MM.1S (cell line): ENCODE measurements at regions not wholly inside any gene's neighbourhood (a gene's known extent, or its start where the extent isn't known, plus 50 kb on each side); places are given as distances from the start of the nearest gene placed in this dataset.

ENCODE experiments used
- EZH2 ChIP-seq: fragments of 300-600 bp; sonication (generic); optimal IDR thresholded peaks from 2 replicates; pipeline ENCODE3; 2017; ENCODE audit warnings: low read depth, mild to moderate bottlenecking, antibody characterized with exemption, low read length, mixed read lengths
- EZH2phosphoT487 ChIP-seq: fragments of 300-600 bp; sonication (generic); IDR thresholded peaks from 2 replicates; pipeline ENCODE4 v1.6.1; 2018; ENCODE audit warnings: antibody characterized with exemption, low read length
- TF ChIP-seq, protein P1 (sequence below): fragments of 300-600 bp; sonication (generic); IDR thresholded peaks from 2 replicates; pipeline ENCODE4 v1.5.1; 2016; ENCODE audit warnings: antibody characterized with exemption, low read length, mixed read lengths

DNA sequence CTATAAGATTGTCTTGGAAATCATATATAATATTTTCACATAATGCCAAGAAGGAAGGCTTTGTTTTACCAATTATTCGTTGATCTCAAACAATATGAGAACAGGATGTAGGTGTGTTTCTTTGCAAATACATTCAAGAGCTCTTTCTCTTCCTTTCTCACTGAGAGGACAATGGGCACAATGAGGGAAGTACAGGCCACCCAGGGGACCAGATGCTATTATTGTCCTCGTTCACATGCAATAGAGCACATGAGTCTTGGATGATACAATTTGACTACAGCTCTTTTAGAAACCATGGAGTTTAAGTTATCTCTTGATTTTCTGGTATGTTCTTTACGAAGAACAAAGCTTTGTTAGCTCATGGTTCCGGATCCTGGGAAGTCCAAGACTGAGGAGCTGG lies 323.7 kb upstream of the KLF6 start:
- TF ChIP-seq EZH2: no peak
- TF ChIP-seq, protein P1, sequence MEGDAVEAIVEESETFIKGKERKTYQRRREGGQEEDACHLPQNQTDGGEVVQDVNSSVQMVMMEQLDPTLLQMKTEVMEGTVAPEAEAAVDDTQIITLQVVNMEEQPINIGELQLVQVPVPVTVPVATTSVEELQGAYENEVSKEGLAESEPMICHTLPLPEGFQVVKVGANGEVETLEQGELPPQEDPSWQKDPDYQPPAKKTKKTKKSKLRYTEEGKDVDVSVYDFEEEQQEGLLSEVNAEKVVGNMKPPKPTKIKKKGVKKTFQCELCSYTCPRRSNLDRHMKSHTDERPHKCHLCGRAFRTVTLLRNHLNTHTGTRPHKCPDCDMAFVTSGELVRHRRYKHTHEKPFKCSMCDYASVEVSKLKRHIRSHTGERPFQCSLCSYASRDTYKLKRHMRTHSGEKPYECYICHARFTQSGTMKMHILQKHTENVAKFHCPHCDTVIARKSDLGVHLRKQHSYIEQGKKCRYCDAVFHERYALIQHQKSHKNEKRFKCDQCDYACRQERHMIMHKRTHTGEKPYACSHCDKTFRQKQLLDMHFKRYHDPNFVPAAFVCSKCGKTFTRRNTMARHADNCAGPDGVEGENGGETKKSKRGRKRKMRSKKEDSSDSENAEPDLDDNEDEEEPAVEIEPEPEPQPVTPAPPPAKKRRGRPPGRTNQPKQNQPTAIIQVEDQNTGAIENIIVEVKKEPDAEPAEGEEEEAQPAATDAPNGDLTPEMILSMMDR: no peak
- no peak for TF ChIP-seq EZH2phosphoT487
